H1 (cell line): ENCODE measurements at regions not wholly inside any gene's neighbourhood (a gene's known extent, or its start where the extent isn't known, plus 50 kb on each side); places are given as distances from the start of the nearest gene placed in this dataset.

Experiments used
- CEBPB ChIP-seq: IDR thresholded peaks from 2 replicates; pipeline ENCODE4 v1.6.1; 2012; ENCODE audit warnings: low read depth, low read length
- CHD2 ChIP-seq: IDR thresholded peaks from 2 replicates; pipeline ENCODE4 v1.6.1; 2012; ENCODE audit warnings: low read length, improper control_type of control experiment
- EP300 ChIP-seq, 2 experiments: IDR thresholded peaks; 1 replicate in 1 of 2; 2 replicates in 1 of 2; pipeline ENCODE4 v1.6.1; 2011 to 2012; ENCODE audit warnings: low read depth in 2 of 2, low read length in 2 of 2, mild to moderate bottlenecking in 2 of 2, borderline replicate concordance in 1 of 2, inconsistent platforms in 1 of 2, moderate library complexity in 1 of 2
- GABPA ChIP-seq: IDR thresholded peaks from 2 replicates; pipeline ENCODE4 v1.6.1; 2011; ENCODE audit warnings: mild to moderate bottlenecking, low read length, moderate library complexity, borderline replicate concordance; ENCODE audit not compliant: insufficient read depth
- HDAC6 ChIP-seq: IDR thresholded peaks from one replicate; pipeline ENCODE4 v1.7.1; 2012; ENCODE audit warnings: low read depth, mild to moderate bottlenecking, inconsistent platforms, low read length, moderate library complexity
- PHF8 ChIP-seq: fragments of 200-600 bp; sonication (generic); conservative IDR thresholded peaks from 2 replicates; pipeline ENCODE4 v1.7.1; 2012; ENCODE audit warnings: low read depth, mild to moderate bottlenecking, inconsistent platforms, low read length, moderate library complexity
- POLR2A ChIP-seq, 2 experiments: IDR thresholded peaks; 1 replicate in 1 of 2; 2 replicates in 1 of 2; pipeline ENCODE4 v1.6.1; 2011; ENCODE audit warnings: low read depth in 2 of 2, low read length in 2 of 2, mild to moderate bottlenecking in 2 of 2; ENCODE audit errors: control extremely low read depth in 1 of 2
- POLR2AphosphoS5 ChIP-seq: IDR thresholded peaks from 2 replicates; pipeline ENCODE4 v1.6.1; 2011; ENCODE audit warnings: low read depth, low read length
- RAD21 ChIP-seq, 2 experiments: IDR thresholded peaks in 1 of 2; conservative IDR thresholded peaks in 1 of 2; 2 replicates each; pipeline ENCODE4 v1.6.1; 2011; ENCODE audit warnings: low read depth in 2 of 2, low read length in 2 of 2, improper control_type of control experiment in 1 of 2, inconsistent platforms in 1 of 2, mild to moderate bottlenecking in 1 of 2, moderate library complexity in 1 of 2
- RNF2 ChIP-seq: fragments of 200-900, 300-1000 bp; sonication (generic); IDR thresholded peaks from 2 replicates; pipeline ENCODE4 v1.7.1; 2016; ENCODE audit warnings: borderline replicate concordance, low read depth, mild to moderate bottlenecking, antibody characterized with exemption, low read length; ENCODE audit not compliant: poor library complexity, severe bottlenecking; ENCODE audit errors: missing control alignments
- SUZ12 ChIP-seq: fragments of 200-600 bp; sonication (generic); IDR thresholded peaks from 2 replicates; pipeline ENCODE4 v1.6.1; 2012; ENCODE audit warnings: mild to moderate bottlenecking, inconsistent platforms, low read length, moderate library complexity, mixed read lengths
- TAF7 ChIP-seq: optimal IDR thresholded peaks from 2 replicates; pipeline ENCODE3; 2011; ENCODE audit warnings: low read depth, mild to moderate bottlenecking, inconsistent platforms, low read length, moderate library complexity, borderline replicate concordance
- TEAD4 ChIP-seq: IDR thresholded peaks from 2 replicates; pipeline ENCODE4 v1.6.1; 2012; ENCODE audit warnings: low read depth, low read length, inconsistent platforms, mixed read lengths
- TF ChIP-seq, protein P1 (sequence below), 3 experiments: IDR thresholded peaks; 1 replicate in 2 of 3; 2 replicates in 1 of 3; pipeline versions ENCODE4 v1.5.1 to v1.6.1; 2011; ENCODE audit warnings: low read length in 3 of 3, mild to moderate bottlenecking in 3 of 3, inconsistent platforms in 2 of 3, low read depth in 1 of 3, moderate library complexity in 1 of 3; ENCODE audit not compliant: insufficient read depth in 1 of 3; ENCODE audit errors: control extremely low read depth in 1 of 3

DNA sequence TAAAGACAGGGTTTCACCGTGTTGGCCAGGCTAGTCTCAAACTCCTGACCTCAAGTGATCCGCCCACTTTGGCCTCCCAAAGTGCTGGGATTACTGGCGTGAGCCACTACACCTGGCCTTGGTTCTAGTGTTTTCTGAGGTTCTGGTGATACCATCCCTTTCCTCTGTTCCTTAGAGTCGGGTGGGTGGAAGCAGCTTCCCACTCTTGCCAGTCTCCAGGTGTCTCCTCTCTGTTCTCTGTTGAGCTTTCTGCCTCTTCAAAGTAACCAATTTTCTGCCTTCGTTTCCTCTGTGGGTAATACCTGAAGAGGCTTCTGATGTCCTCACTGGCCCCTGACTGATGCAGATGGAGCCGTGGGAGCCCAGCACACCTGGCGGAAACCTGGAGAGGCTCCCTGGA lies 53.4 kb upstream of the LHX5 start:
- no peak for TF ChIP-seq POLR2AphosphoS5
- TF ChIP-seq, protein P1, sequence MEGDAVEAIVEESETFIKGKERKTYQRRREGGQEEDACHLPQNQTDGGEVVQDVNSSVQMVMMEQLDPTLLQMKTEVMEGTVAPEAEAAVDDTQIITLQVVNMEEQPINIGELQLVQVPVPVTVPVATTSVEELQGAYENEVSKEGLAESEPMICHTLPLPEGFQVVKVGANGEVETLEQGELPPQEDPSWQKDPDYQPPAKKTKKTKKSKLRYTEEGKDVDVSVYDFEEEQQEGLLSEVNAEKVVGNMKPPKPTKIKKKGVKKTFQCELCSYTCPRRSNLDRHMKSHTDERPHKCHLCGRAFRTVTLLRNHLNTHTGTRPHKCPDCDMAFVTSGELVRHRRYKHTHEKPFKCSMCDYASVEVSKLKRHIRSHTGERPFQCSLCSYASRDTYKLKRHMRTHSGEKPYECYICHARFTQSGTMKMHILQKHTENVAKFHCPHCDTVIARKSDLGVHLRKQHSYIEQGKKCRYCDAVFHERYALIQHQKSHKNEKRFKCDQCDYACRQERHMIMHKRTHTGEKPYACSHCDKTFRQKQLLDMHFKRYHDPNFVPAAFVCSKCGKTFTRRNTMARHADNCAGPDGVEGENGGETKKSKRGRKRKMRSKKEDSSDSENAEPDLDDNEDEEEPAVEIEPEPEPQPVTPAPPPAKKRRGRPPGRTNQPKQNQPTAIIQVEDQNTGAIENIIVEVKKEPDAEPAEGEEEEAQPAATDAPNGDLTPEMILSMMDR (IDR thresholded peaks at IDR 0.05; ENCODE audit: control extremely low read depth in 1 of 3, insufficient read depth in 1 of 3, low read depth in 1 of 3, low read length in 3 of 3), result no peak
- TF ChIP-seq TAF7, result no peak
- TF ChIP-seq EP300 (IDR thresholded peaks at IDR 0.05; ENCODE audit: borderline replicate concordance in 1 of 2, low read depth in 2 of 2, low read length in 2 of 2), result no peak
- no peak for TF ChIP-seq CEBPB
- no peak for TF ChIP-seq POLR2A (IDR thresholded peaks at IDR 0.05; ENCODE audit: control extremely low read depth in 1 of 2, low read depth in 2 of 2, low read length in 2 of 2)
- TF ChIP-seq GABPA, result no peak
- TF ChIP-seq SUZ12, result no peak
- no peak for TF ChIP-seq RNF2
- TF ChIP-seq HDAC6, result no peak
- TF ChIP-seq CHD2, result no peak
- TF ChIP-seq TEAD4, result no peak
- no peak for TF ChIP-seq PHF8
- no peak for TF ChIP-seq RAD21 (IDR thresholded peaks at IDR 0.05 in 1 of 2, conservative IDR thresholded peaks at IDR 0.05 in 1 of 2; ENCODE audit: low read depth in 2 of 2, low read length in 2 of 2)
